ENCODE measurements at regions not wholly inside any gene's neighbourhood (a gene's known extent, or its start where the extent isn't known, plus 50 kb on each side); places are given as distances from the start of the nearest gene placed in this dataset.

DNA sequence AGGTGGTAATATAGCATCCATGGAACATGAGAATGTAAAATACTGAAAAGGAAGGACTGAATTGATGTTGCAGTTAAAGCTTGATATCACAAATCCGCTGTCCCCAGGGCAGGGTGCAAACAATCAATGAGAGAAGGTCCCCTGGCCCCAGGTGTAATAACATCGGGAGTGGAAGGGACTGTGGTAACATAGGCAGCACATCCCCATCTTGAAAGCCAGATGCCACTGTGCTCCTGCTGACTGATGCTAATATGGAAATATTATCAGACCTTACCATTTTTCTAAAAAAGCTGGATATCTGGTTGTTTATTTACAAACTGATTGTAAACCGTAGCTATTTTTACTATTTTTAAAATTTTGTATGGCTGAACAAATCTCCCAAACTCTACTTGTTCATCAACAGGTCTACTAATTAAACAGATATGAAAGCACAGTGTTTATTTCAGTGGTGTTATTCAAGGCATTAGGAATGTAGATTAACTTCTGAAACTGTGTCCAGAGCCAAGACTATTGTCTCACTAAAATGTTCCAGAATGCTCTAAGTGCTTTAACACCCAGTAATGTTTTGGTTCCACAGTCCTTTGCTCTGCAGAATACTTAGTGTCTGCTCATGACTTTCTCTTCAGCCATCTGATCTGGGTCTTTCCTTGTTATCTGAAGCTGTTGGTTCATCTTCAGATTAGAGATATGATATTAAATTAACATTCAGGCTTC is 386.0 kb upstream of the RARB start:
- TF ChIP-seq, protein P1, sequence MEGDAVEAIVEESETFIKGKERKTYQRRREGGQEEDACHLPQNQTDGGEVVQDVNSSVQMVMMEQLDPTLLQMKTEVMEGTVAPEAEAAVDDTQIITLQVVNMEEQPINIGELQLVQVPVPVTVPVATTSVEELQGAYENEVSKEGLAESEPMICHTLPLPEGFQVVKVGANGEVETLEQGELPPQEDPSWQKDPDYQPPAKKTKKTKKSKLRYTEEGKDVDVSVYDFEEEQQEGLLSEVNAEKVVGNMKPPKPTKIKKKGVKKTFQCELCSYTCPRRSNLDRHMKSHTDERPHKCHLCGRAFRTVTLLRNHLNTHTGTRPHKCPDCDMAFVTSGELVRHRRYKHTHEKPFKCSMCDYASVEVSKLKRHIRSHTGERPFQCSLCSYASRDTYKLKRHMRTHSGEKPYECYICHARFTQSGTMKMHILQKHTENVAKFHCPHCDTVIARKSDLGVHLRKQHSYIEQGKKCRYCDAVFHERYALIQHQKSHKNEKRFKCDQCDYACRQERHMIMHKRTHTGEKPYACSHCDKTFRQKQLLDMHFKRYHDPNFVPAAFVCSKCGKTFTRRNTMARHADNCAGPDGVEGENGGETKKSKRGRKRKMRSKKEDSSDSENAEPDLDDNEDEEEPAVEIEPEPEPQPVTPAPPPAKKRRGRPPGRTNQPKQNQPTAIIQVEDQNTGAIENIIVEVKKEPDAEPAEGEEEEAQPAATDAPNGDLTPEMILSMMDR (IDR thresholded peaks at IDR 0.05): no peak
- TF ChIP-seq POLR2A (IDR thresholded peaks at IDR 0.05): no peak

All from right lobe of liver (tissue), 4 donors.